COLO668 (cell line): ENCODE measurements at regions not wholly inside any gene's neighbourhood (a gene's known extent, or its start where the extent isn't known, plus 50 kb on each side); places are given as distances from the start of the nearest gene placed in this dataset.
A peak's percentile ranks its signal among the peaks of the same experiment; 100 is the strongest.
"Not testable (repeated sequence)": the region's sequence is repeated elsewhere in the genome, so short reads cannot be mapped to it uniquely, and the experiment has no call there.

ENCODE experiments used
- DNase-seq: peaks from one replicate; lab custom pipeline; 2025; ENCODE audit not compliant: unreplicated experiment; lab: John Stamatoyannopoulos, UW

GRCh38 chr18:41071826-41072225 is 883.2 kb upstream of the PIK3C3 start:
- no peak for DNase-seq

GRCh38 chr18:41069167-41069566 is 885.9 kb upstream of the PIK3C3 start:
- DNase-seq = no peak

GRCh38 chr18:41064916-41065315 is 890.1 kb upstream of the PIK3C3 start:
- no peak for DNase-seq

GRCh38 chr18:41060967-41061366 is 894.1 kb upstream of the PIK3C3 start:
- no peak for DNase-seq

- DNase-seq = no peak
Observed at GRCh38 chr18:41059126-41059415, 896.0 kb upstream of the PIK3C3 start.

DNA sequence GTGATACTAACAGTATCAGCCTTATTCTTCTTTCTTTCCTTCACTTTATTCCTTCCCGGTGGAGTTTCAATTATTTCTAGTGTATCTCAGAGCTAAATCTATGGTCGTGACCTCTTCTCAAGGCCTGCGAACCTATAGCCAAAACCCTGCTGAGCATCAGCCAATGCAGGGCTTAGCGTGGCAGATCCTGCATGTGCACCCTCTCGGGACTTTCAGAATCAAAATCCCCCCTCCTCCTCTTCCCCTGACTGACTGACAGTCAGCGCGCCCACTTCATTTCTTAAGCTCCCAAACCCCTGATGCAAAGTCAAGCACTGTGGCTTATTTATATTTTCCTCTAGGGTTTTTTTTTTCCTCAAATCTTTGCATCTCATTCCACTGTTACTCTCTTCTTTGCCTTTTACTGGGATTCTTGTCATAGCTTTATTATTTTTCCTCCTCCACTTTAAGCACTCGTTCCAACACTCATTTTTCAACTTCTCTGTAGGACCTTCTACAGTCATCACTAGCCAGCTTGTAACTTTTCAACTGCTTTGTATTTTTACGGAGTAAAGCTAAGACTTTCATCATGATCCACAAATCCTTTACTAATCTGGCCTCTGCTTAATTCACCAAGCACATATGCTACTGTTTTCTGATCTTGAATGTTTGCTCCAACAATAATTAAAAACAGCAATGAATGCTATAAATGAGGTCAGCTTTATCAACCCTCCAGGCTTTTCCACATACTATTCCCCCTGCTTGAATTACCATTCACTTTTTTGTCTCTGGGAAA is 896.5 kb upstream of the PIK3C3 start:
- no peak for DNase-seq

DNA sequence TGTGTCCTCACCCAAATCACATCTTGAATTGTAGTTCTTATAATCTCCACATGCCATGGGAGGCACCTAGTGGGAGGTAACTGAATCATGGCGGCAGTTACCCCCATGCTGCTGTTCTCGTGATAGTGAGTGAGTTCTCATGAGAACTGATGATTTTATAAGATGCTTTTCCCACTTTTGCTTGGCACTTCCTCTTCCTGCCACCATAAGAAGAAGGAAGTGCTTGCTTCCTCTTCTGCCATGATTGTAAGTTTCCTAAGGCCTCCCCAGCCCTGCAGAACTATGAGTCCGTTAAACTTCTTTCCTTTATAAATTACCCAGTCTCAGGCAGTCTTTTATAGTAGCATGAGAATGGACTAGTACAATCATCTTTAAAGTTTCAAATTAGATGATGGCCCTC is 902.4 kb upstream of the PIK3C3 start:
- no peak for DNase-seq

DNA sequence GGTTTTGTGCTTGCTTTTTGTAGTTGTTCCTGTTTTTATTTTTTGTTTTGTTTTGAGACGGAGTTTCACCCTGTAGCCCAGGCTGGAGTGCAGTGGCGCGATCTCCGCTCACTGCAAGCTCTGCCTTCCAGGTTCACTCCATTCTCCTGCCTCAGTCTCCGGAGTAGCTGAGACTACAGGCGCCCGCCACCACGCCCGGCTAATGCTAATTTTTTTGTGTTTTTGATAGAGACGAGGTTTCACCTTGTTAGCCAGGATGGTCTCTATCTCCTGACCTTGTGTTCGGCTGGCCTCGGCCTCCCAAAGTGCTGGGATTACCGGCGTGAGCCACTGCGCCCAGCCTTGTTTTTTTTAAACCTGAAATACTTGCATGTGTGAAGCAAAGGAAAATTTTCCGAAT is 908.8 kb upstream of the PIK3C3 start:
- not testable (repeated sequence) for DNase-seq

DNA sequence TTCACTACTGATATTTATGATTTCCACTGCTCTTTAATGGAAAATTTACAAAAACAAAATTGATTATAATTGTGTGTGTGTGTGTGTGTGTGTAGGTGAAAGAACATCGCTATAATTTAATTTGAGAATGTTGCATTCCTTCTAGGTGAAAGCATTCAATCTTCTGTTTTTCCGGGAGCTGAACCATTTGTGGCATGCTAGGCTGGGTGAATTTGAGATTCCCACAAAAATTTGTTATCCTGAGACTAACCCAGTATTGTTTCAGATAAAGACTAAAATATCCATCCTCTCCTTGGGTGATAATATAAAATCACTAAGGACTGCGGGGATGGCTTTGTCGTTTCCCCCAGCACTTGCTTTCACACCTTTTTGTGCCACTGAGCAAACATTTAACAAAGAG is 911.2 kb upstream of the PIK3C3 start:
- DNase-seq = no peak

GRCh38 chr18:41042866-41043265 is 912.2 kb upstream of the PIK3C3 start:
- no peak for DNase-seq

- no peak for DNase-seq
Observed at GRCh38 chr18:41038071-41038470, 917.0 kb upstream of the PIK3C3 start.

DNA sequence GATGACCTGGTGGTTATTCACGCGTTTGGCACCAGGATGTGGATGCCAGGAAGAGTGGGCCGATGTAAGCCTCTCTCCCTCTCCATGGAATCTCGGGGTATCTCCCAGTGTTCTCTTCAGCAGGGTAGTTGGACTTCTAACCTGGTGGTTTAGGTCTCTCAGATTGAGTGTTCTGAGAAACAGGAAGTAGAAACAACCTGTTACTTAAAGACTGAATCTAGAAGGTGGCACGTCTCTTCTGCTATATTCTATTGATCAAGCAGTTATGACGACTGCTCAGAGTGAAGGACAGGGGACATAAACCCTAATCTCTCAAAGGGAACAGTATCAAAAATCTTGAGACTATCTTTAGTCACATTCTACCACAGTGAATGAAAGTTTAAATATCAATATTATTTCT is 918.7 kb upstream of the PIK3C3 start:
- DNase-seq = no peak

- peak; percentile 13 for DNase-seq
Observed at GRCh38 chr18:41034413-41034812, 920.6 kb upstream of the PIK3C3 start.

DNA sequence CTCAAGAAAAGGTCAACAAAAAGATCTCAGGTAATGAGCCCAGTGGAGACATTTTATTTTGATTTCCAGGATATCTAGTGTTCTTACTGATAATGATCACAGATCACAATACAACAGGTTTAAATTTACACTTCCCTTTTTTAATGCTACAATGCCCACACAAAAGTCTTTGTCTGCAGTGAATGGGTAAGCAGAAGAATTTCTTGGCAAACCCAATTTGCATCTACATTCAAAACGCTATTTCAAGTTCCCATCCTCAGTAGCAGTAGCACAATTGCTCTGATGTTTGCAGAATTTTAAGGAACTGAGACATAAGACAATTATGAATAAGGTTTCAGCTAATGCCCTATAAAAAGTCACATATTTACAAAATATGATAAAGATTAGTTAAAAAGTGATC is 929.4 kb upstream of the PIK3C3 start:
- no peak for DNase-seq

- DNase-seq = no peak
Observed at GRCh38 chr18:41024792-41025191, 930.2 kb upstream of the PIK3C3 start.

- no peak for DNase-seq
Observed at GRCh38 chr18:41022484-41022883, 932.5 kb upstream of the PIK3C3 start.

DNA sequence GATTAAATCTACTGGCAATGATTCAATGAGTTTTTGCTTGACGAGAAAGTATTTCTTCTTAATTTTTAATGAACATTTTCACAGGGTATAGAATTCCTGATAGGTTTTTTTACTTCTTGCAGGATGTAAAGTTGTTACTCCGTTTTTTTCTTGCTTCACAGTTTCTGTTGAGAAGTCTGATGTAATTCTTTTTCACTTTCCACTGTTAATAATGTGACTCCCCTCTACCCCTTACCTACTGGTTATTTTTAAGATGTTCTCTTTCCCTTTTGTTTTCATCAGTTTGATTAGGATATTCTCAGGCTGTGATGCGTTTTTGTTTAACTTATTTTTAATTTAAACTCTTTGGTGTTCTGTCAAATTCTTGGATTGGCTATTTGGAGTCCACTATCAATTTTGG is 933.9 kb upstream of the PIK3C3 start:
- DNase-seq = no peak

DNA sequence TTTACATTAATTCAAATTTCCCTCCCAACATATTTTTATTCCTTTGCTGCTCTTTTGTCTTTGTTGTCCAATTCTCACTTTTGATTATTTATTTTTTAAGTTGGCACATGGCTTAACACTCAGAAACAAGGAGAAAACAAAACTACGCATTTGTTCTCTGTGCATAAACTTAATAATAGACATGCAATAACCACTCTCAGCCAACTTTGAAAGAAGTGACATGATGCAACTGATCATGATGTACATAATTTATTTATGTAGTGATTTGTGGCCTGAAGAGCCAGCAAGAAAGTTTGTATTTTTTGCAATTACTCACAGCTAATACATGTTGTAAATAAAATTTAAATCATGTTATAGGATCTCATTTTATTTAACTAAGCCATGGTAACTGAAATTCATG is 942.8 kb upstream of the PIK3C3 start:
- DNase-seq = no peak

- DNase-seq = no peak
Observed at GRCh38 chr18:41009926-41010325, 945.1 kb upstream of the PIK3C3 start.

- DNase-seq = no peak
Observed at GRCh38 chr18:41004324-41004723, 950.7 kb upstream of the PIK3C3 start.

DNA sequence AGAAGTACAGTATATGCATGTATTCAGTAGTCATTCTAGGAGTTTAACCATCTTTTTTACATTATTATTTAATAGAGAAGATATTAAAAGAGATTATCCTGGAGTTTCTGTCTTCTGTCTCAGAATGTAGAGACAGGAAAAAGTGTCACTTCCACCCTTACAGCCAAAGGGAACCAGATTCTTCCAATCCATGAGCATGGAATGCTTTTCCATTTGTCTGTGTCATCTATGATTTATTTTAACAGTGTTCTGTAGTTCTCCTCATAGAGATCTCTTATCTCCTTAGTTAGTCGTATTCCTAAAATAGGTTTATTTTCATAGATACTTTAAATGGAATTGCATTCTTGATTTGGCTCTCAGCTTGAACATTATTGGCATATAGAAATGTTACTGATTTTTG is 959.5 kb upstream of the PIK3C3 start:
- DNase-seq = no peak

DNA sequence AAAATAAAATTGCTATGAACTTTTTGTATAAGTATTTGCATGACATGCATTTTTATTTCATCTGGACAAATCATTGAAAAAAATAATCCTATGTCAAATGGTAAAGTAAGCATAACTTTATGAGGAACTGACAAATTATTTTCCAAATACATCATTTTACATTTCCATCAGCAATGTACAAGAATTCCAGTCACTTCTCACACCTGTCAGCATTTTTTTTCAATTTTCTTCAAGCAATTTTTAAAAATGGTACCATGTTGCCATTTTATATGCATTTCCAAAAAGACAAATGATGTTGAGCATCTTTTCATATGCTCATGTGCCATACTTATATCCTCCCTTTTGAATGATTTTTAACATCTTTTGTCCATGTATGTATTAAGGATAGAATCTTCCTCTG is 961.7 kb upstream of the PIK3C3 start:
- DNase-seq = no peak

GRCh38 chr18:40987581-40987980 is 967.5 kb upstream of the PIK3C3 start:
- DNase-seq = no peak

GRCh38 chr18:40985436-40985835 is 969.6 kb upstream of the PIK3C3 start:
- no peak for DNase-seq
